ENCODE measurements at regions not wholly inside any gene's neighbourhood (a gene's known extent, or its start where the extent isn't known, plus 50 kb on each side); places are given as distances from the start of the nearest gene placed in this dataset.

DNA sequence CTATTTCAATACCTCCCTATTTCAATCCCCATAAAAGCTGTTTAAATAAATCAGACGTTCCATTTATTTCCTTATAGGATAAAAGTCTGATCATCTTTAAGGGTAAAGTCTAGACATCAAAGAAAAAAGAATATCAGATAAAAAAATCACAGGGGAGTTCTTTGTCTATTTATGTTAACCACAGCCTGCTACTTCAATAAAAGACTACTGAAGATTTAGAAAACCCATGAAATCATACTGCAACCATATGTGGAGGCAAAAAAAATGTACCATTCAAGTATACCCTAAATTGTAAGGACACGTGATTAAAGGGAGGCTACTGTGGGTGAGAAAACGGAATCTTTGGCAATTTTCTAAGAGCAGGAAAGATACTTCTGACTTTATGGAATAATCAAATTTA, 108.2 kb upstream of the TNFSF4 start:
- H4K20me1 ChIP-seq (ENCODE audit: insufficient read depth, low read length) = no peaks in the 10 kb centered on the region
- no peak overlapping the region for H4K5ac ChIP-seq (ENCODE audit: low read depth, low read length)
- no peak overlapping the region for H3K23ac ChIP-seq (ENCODE audit: low read depth, low read length)
- no peaks in the 10 kb centered on the region for H3K9me3 ChIP-seq (ENCODE audit: control insufficient read depth, insufficient read depth, low read length)
- no peak overlapping the region for H2BK20ac ChIP-seq (ENCODE audit: low read depth, low read length)
- no peak overlapping the region for H4K91ac ChIP-seq (ENCODE audit: insufficient read depth, low read depth, low read length)
- no peak overlapping the region for H4K8ac ChIP-seq (ENCODE audit: low read depth in 2 of 2, low read length in 2 of 2)
- no TSS peak for BruUV-seq (replicated peaks)
- dilution Hi-C loops (cut with HindIII; ENCODE audit: low sequenced_read_pairs, unreplicated experiment) = no loop called here
- no CpG with 5 or more reads among the region's 3 CpGs for WGBS, 2 experiments (ENCODE audit: extremely low coverage in 2 of 2, insufficient read length in 1 of 2)
- intact Hi-C loops (cut with micrococcal nuclease) = no loop called here
- H2BK120ac ChIP-seq (ENCODE audit: low read depth, low read length) = no peak overlapping the region
- CTCF ChIA-PET = no interaction called here
- no peak for DNase-seq
- H3K9ac ChIP-seq (ENCODE audit: low read depth, low read length) = no peak overlapping the region
- H3K36me3 ChIP-seq (ENCODE audit: control insufficient read depth, insufficient read depth, low read length) = no peaks in the 10 kb centered on the region
- H3K4me2 ChIP-seq (ENCODE audit: low read depth, low read length) = no peak overlapping the region
- in situ Hi-C loops (cut with MboI; ENCODE audit: low sequenced_read_pairs) = no loop called here
- no peak overlapping the region for H2AK5ac ChIP-seq (ENCODE audit: low read depth, low read length)
- H2AK9ac ChIP-seq (replicated peaks; ENCODE audit: low read depth, low read length, poor library complexity) = no peak overlapping the region
- H2BK5ac ChIP-seq (ENCODE audit: low read depth, low read length, poor library complexity, severe bottlenecking) = no peak overlapping the region
- H3K18ac ChIP-seq (ENCODE audit: low read depth, low read length) = no peak overlapping the region
- no peak overlapping the region for H3K14ac ChIP-seq (replicated peaks; ENCODE audit: low read depth, low read length)
- TF ChIP-seq RCOR1 (IDR thresholded peaks at IDR 0.05; ENCODE audit: insufficient replicate concordance, low read length) (no peak), CHD1 (IDR thresholded peaks at IDR 0.05; ENCODE audit: low read depth, low read length) (no peak)
- no peak overlapping the region for H3K56ac ChIP-seq (ENCODE audit: extremely low read depth, insufficient read depth, low read length)
- no peak overlapping the region for H2BK15ac ChIP-seq (ENCODE audit: low read depth, low read length)
- no peak overlapping the region for H3K4me3 ChIP-seq (ENCODE audit: insufficient read depth, low read depth, low read length)
- H2AFZ ChIP-seq (replicated peaks; ENCODE audit: low read length, poor library complexity) = no peak overlapping the region
- H3K27ac ChIP-seq (ENCODE audit: insufficient read depth, low read length) = no peak overlapping the region
- POLR2A ChIA-PET (ENCODE audit: unreplicated experiment) = no interaction called here
- H3K4ac ChIP-seq (ENCODE audit: low read depth, low read length) = no peak overlapping the region
- H3K27me3 ChIP-seq (ENCODE audit: control insufficient read depth, insufficient read depth, low read length) = no peaks in the 10 kb centered on the region
- no peak for ATAC-seq (ENCODE audit: low read depth)
- no peaks in the 10 kb centered on the region for H3K79me1 ChIP-seq (ENCODE audit: low read depth in 1 of 2, low read length in 2 of 2)
- H3K9me1 ChIP-seq (ENCODE audit: insufficient read depth, low read length) = peaks cover 4% of the 10 kb centered on the region; the same call in 1 of the 2 replicates
- H3K4me1 ChIP-seq (ENCODE audit: control insufficient read depth, insufficient read depth, low read length) = no peaks in the 10 kb centered on the region

All from IMR-90 (cell line).